ENCODE measurements at regions not wholly inside any gene's neighbourhood (a gene's known extent, or its start where the extent isn't known, plus 50 kb on each side); places are given as distances from the start of the nearest gene placed in this dataset.

DNA sequence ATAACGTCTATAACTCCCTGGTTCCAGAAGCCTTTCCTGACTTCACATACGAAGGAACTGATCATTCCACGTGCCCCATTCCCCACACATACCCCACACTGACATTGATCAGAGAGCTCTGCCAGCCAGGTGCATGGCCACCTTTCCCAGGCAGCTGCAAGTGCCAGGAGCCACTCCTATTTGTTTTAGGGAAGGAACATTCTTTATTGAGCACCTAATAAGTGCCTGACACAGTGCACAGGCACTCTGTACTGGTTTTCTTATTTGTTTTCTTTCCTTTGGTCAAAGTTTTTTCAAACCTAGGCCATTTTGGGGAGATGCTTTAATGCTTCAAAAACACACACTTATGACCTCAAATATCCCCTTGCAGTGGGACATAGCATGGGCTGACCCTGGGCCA is 50.0 kb downstream of the PITPNM2 start:
- Mint-ChIP-seq H3K9me3 (no peaks in the 10 kb centered on the region), H3K27me3 (no peaks in the 10 kb centered on the region), H3K4me1 (peaks cover 26% of the 10 kb centered on the region), H3K27ac (no peak overlapping the region), H3K36me3 (peaks cover 9% of the 10 kb centered on the region), H3K4me3 (no peak overlapping the region)
- DNase-seq, result no peak

DNA sequence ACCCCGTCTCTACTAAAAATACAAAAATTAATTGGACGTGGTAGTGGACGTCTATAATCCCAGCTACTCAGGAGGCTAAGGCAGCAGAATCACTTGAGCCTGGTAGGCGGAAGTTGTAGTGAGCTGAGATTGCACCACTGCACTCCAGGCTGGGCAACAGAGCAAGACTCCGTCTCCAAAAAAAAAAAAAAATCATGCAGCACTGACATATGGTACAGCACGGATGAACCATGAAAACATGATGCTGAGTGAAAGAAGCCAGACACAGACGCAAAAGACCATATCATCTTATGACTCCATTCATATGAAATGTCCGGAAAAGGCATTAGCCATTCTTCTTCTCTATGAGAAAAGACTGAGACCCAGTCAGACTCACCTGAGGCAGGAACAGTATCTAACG is 50.4 kb downstream of the PITPNM2 start:
- H3K27me3 Mint-ChIP-seq, result no peaks in the 10 kb centered on the region
- no peak overlapping the region for H3K27ac Mint-ChIP-seq
- DNase-seq, result no peak
- H3K9me3 Mint-ChIP-seq, result no peaks in the 10 kb centered on the region
- no peak overlapping the region for H3K4me3 Mint-ChIP-seq
- H3K36me3 Mint-ChIP-seq, result peaks cover 4% of the 10 kb centered on the region
- H3K4me1 Mint-ChIP-seq, result peaks cover 26% of the 10 kb centered on the region

DNA sequence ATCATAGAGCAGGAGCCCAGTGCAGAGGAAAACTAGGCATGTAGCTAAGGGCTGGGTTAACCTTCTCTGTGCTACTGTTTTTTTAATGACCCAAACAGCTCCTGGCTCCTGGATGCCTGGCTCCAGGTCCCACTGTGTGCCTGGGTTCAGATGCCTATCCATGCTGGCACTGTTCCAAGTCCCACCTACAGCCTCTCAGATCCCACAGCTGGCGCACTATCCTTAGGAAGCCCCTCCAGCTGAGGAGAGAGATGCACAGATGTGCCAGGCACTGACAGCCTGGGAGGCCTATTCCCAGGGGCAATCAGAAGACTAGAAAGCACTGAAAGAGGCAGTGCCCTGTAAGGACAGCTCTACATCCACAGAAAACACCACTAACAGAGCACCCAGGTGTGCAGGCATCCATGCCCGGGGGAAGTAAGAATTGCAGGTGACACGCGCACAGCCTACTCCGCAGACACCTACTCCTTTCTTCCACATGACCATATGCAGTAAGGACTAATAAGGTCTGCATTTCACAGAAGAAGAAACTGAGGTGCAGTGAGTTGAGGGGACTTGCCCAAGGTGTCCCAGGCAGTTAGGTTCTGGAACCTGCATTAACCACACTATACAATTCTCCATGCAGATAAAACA is 51.2 kb downstream of the PITPNM2 start:
- Mint-ChIP-seq H3K4me3 (no peak overlapping the region), H3K27me3 (no peaks in the 10 kb centered on the region), H3K9me3 (no peaks in the 10 kb centered on the region), H3K4me1 (peaks cover 18% of the 10 kb centered on the region), H3K36me3 (peaks cover 1% of the 10 kb centered on the region), H3K27ac (no peak overlapping the region)
- DNase-seq, result no peak

DNA sequence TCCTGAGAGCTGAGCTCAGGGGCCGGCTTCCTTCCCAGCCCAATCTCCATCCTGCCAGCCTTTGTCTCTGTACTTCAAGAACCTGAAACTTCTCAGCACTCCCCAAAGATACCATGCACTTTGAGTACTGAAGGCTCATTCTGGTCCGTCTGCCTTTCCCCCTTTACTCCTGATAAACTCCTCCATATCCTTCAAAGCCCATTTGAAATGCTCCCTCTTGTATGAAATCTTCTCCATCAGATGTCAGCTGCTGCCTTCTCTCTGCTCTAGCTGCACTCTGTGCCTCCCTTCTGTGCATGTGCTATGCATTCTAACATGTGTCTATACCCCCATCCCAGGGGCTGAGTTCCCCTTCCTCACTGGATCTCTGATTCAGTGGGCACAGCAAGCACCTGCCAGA is 52.1 kb downstream of the PITPNM2 start:
- no peaks in the 10 kb centered on the region for H3K9me3 Mint-ChIP-seq
- no peak for DNase-seq
- no peaks in the 10 kb centered on the region for H3K27me3 Mint-ChIP-seq
- H3K27ac Mint-ChIP-seq, result no peak overlapping the region
- no peak overlapping the region for H3K4me3 Mint-ChIP-seq
- H3K4me1 Mint-ChIP-seq, result peaks cover 16% of the 10 kb centered on the region
- peaks cover 1% of the 10 kb centered on the region for H3K36me3 Mint-ChIP-seq

DNA sequence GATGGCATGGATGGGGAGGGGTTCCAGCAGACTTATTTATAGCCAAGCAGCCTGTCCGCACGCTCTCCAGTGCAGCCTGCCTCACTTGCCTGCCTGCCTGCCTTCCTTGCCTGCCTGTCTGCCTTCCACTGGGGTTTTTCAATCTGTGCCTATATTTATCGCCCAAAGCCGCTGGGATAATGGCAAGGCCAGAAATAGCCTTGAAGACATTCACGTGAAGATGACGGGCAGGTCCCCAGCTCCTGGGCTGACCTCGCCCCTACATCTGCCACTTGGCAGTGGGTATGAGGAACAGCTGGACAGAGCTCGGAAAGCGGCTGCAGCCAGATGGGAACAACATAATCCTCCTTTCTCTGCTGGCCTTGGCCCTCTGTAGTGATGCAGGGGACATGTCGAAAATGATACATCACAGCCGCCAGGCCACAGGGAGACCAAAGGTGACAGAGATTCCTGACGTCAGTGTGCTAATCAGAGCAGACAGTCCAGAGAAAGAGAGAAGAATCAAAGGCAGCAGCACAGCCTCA is 53.3 kb downstream of the PITPNM2 start:
- H3K27ac Mint-ChIP-seq, result no peak overlapping the region
- H3K36me3 Mint-ChIP-seq, result peaks cover 1% of the 10 kb centered on the region
- no peak for DNase-seq
- H3K27me3 Mint-ChIP-seq, result no peaks in the 10 kb centered on the region
- peaks cover 14% of the 10 kb centered on the region for H3K4me1 Mint-ChIP-seq
- no peaks in the 10 kb centered on the region for H3K9me3 Mint-ChIP-seq
- H3K4me3 Mint-ChIP-seq, result no peak overlapping the region

DNA sequence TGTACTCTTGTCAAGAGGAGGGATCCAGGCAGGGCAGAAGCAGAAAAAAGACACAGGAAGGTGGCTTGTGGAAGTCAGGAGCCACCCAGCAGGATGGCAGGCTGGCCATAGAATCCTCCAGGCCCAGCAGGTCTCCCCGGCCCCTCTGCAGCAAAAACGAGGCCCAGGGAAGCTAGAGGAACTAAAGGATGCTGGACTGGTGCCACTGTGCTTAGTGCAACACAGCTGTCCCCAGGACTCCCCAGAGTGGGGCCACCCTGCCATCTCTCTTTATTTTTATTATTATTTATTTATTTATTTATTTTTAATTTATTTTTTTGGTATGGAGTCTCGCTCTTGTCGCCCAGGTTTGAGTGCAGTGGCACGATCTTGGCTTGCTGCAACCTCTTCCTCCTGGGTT is 54.1 kb downstream of the PITPNM2 start:
- H3K4me3 Mint-ChIP-seq, result no peak overlapping the region
- H3K4me1 Mint-ChIP-seq, result peaks cover 14% of the 10 kb centered on the region
- H3K36me3 Mint-ChIP-seq, result peaks cover 1% of the 10 kb centered on the region
- H3K27ac Mint-ChIP-seq, result no peak overlapping the region
- no peaks in the 10 kb centered on the region for H3K27me3 Mint-ChIP-seq
- DNase-seq, result no peak
- H3K9me3 Mint-ChIP-seq, result no peaks in the 10 kb centered on the region

DNA sequence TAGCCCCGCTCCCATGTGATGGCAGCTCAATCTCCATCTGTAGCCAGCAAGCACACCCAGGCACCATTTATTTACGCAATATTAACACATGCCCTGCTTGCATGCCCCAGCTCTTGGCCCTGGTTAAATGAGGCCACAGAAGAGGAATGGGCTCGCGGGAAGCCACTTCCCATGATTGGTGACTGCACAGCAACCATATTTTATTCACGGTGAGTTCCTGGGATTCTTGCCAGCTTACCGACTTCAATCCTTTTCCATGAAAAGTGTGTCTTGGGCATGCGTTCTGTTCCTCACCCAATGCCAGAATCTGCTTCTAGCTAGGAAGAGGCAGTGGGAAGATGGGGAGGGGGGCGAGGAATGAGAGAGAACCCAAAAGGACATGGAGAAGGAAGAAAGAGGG is 54.7 kb downstream of the PITPNM2 start:
- Mint-ChIP-seq H3K4me3 (no peak overlapping the region), H3K36me3 (peaks cover 1% of the 10 kb centered on the region), H3K27ac (no peak overlapping the region), H3K9me3 (no peaks in the 10 kb centered on the region), H3K4me1 (peaks cover 16% of the 10 kb centered on the region), H3K27me3 (no peaks in the 10 kb centered on the region)
- no peak for DNase-seq

DNA sequence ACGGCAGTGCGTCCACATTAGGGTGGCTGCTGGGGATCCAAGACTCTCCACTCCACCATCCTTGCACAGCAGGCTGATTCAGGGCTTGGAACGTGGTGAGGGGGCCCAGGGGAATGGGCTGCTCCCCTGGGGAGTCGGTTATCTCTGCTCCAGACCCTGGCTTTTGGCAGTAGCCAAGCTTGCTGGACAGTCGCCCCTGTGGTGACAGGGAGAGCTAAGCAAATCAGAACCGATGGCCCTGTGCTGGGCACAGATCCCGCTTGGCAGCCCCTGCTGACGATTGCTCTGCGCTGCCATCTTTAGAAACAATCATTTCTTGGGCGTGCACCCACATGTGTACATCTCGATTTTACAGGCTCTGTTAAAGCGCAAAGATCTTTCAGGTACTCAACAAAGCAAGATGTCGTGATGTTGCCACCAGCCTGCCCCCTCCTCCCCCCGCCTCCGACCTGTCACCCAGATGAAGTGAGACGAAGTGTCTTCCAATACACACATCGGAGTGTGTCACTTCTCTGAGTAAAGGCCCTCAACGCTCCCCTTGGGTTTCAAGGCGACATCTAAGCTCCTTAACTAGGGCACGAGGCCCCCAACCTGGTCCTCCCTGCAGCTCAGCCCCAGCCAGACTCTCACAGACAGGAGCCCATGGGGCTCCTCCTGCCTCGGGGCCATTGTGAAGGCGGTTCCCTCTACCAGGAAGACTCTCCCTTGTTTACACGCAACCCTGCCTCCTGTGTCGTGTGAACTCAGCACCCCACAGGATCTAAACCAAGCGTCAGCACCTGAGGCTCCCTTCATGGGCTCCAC is 55.6 kb downstream of the PITPNM2 start:
- Mint-ChIP-seq H3K4me3 (no peak overlapping the region), H3K27me3 (no peaks in the 10 kb centered on the region), H3K36me3 (peaks cover 1% of the 10 kb centered on the region), H3K4me1 (peaks cover 16% of the 10 kb centered on the region), H3K27ac (no peak overlapping the region), H3K9me3 (no peaks in the 10 kb centered on the region)
- DNase-seq, result no peak

DNA sequence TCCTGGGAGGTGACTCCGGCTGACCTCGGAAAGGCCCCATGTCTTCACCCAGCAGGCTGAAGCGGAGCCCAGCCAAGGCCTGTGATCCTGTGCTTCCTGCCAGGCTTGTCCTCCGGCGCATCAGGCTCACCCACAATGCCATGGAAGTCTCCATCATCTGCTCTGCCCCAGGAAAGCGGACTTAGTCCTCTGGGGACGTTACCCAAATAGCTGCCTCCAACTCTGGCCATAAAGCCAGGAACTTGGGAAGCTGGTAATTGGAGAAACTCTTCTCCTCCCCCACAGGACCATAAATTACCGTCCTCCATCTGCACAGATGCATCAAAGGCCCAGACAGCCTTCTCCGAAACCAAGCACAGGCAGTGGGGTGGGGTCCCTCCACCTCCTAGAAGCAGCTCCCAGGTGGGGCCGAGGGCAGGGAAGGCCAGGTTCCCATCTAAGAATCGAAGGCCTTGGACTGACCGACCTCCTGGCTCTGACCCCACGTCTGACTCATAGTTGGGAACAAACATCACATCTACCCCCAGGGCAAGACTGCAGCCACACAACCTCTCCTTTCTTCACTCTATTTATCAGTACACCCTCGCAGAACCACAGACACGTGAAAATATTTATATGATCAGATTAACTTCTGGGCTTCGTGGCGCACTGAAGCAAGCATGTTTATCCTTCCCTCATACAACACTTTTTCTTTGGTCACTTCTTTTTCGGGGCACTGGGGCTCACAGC is 56.4 kb downstream of the PITPNM2 start:
- Mint-ChIP-seq H3K4me1 (peaks cover 22% of the 10 kb centered on the region), H3K9me3 (no peaks in the 10 kb centered on the region), H3K27ac (no peak overlapping the region), H3K4me3 (no peak overlapping the region), H3K36me3 (peaks cover 1% of the 10 kb centered on the region), H3K27me3 (no peaks in the 10 kb centered on the region)
- DNase-seq, result no peak

DNA sequence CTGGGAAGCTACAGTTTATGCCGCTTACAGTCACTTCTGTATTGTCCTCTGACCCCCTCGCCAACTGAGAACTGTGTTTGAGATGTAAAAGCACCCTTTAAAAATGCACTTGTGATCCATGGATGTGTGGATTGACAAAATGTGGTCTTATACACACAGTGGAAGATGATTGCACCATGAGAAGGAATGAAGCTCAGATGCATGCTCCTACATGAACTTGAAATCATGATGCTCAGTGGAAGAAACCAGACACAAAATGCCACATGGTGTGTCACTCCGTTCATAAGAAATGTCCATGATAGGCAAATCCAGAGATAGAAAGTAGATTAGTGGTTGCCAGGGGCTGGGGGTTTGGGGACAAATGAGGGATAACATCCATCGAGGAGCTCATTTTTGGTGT is 58.0 kb downstream of the PITPNM2 start:
- Mint-ChIP-seq H3K36me3 (no peaks in the 10 kb centered on the region), H3K9me3 (no peaks in the 10 kb centered on the region), H3K27me3 (no peaks in the 10 kb centered on the region), H3K27ac (no peak overlapping the region), H3K4me1 (peaks cover 23% of the 10 kb centered on the region), H3K4me3 (no peak overlapping the region)
- DNase-seq, result no peak

DNA sequence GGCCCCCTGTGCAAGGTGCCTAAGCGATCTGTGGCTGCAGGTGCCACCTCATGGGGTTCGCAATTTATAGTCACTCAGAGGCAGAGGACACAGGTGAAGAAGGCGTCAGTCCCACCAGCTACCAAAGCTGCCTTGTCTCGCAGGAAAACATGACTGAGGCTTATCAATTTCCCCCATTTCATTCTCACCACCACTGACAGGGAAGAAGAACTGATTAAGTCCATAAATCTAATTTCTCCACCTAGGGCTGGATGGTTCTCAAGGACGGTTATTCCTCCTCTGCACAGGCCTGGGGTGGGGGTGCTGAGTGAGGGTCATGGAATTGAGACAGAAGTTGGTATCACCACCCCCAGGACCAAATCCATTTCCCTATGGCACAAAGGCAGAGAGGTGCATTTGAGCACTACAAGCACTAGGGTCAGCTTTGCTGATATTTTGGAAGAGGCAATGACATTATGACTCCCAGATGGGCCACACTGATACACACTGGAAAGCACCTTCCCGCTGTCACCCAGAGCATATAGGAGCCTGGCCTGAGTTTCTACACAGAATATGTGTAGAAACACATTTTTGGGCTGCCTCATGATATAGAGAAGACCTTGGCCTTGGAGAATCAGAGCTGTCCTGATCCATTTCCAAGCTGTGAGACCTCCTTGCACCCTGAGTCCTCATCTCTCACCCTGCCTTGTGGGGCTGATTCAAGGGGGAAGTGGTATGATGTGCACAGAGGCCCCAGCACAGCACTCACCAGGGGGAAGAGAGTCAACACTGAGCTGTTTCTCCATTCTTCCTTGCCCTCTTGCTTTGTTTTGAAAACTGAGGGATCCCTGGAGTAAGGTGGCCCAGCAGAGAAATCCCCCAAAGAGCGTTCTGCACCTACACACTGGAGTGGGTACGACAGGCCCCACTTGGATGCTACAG is 59.4 kb downstream of the PITPNM2 start:
- H3K4me3 Mint-ChIP-seq, result no peak overlapping the region
- no peak for DNase-seq
- peaks cover 23% of the 10 kb centered on the region for H3K4me1 Mint-ChIP-seq
- no peaks in the 10 kb centered on the region for H3K27me3 Mint-ChIP-seq
- no peaks in the 10 kb centered on the region for H3K36me3 Mint-ChIP-seq
- no peak overlapping the region for H3K27ac Mint-ChIP-seq
- no peaks in the 10 kb centered on the region for H3K9me3 Mint-ChIP-seq

DNA sequence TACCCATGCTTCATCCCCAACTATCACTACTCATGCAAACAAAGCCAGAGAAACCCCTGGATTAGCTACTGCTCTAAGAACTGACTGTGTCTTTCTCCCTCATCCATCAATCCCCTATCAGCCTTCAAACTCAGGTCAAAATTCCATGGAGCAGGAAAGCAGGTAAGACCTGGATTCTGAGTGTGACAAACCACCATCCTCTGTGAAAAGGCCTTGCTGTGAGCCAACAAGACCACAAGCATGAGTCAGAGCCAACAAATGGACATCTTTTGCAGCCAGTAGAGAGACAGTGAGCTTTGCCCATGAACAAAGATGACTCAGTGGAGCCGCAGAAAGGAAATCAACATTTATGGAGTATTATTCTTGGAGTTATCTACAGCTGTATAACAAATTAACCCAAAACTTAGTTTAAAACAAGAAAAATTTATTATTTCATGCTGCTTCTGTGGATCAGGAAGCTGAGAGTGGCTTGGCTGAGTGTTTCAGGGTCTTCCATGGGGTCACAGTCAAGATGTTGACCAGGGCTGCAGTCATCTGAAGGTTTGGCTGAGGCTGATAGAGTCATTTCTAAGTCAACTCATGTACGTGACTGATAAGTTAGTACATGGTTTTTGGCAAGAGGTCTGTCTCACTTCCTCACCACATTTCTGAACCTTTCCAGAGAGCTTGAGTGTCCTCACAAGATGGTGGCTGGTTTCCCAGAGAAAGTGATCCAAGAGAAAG is 61.1 kb downstream of the PITPNM2 start:
- no peaks in the 10 kb centered on the region for H3K27me3 Mint-ChIP-seq
- H3K4me1 Mint-ChIP-seq, result peaks cover 26% of the 10 kb centered on the region
- no peaks in the 10 kb centered on the region for H3K9me3 Mint-ChIP-seq
- no peak overlapping the region for H3K27ac Mint-ChIP-seq
- H3K4me3 Mint-ChIP-seq, result no peak overlapping the region
- DNase-seq, result no peak
- no peaks in the 10 kb centered on the region for H3K36me3 Mint-ChIP-seq

DNA sequence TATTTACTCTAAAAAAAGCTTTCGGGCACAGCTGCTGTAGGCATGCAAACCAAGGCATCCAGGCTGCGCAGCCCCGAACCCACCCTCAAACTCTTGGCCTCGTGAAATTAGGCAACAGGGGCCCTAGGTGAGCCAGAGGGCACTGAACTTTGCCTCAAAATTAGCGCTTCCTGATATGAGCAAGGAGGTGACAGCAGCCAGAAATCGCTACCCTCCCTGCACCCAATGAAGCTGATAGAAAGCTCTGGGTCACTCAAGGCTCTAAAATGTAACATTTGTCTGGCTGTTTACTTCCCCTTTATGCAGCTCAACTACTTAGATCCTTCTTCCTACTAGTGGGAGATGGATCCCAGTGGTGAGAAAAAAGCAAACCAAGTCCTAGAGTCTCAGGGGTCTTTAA is 61.8 kb downstream of the PITPNM2 start:
- no peaks in the 10 kb centered on the region for H3K27me3 Mint-ChIP-seq
- H3K9me3 Mint-ChIP-seq, result no peaks in the 10 kb centered on the region

More for the DNA sequence above, 61.8 kb downstream of the PITPNM2 start:
- H3K4me3 Mint-ChIP-seq, result no peak overlapping the region
- no peaks in the 10 kb centered on the region for H3K36me3 Mint-ChIP-seq
- no peak for DNase-seq
- H3K27ac Mint-ChIP-seq, result no peak overlapping the region
- peaks cover 26% of the 10 kb centered on the region for H3K4me1 Mint-ChIP-seq
